ENCODE measurements at regions not wholly inside any gene's neighbourhood (a gene's known extent, or its start where the extent isn't known, plus 50 kb on each side); places are given as distances from the start of the nearest gene placed in this dataset.
A peak's percentile ranks its signal among the peaks of the same experiment; 100 is the strongest.
"Not testable (repeated sequence)": the region's sequence is repeated elsewhere in the genome, so short reads cannot be mapped to it uniquely, and the experiment has no call there.

DNA sequence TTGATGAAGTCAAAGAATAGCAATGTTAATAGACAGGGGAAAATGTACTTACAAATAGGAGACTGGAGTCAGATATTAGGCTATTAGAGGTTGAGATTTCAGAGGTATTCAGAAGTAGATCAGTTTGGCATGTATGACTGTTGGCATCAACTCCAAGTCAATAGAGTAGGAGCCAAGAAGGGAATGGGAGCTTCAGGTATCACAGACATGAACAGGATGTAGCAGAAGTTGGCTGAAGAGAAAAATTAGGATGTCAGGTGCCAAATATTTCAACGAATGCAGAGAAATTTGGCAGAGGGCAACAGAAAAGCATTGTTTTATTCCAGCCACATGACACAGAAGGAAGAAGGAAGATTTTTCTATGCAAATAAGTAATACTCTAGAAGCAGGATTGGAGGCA is 69.7 kb downstream of the GLYATL1 start:
- DNase-seq (ENCODE audit: low read depth, low spot score) = no peak

DNA sequence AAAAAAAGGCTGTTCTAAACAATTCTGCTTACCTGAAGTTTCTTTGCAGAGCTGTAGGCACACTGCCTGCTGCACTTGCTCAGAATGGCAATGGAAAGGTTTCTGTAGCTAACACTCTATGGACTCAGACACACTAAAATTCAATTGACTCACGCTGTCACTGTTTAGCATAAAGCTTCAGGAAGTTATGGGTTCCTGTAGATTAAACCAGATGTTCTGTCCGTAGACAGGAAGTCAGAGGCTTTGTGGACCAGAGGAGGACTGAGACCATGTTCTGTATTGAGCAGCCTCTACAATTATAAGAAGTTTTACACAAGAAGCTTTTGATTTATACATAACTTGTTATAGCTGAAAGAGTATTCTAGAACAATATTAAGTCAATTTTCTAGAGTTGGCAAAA is 70.4 kb downstream of the GLYATL1 start:
- DNase-seq (ENCODE audit: low read depth, low spot score) = no peak

DNA sequence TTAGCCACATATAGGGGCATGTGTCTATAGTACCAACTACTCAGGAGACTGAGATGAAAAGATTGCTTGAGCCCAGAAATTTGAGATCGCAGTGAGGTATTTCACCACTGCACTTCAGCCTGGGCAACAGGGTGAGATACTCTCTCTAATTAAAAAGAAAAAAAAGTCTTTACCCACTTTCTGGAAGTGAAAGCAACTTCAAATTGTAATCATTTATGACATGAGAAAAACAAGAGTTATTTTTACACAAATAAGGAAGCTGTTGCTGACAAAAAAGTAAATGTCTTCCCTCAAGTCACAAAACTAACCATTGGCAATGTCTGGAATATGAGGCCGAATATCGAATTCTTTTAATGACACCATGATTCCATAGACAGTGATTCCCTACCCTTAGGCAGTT is 71.4 kb downstream of the GLYATL1 start:
- no peak for DNase-seq (ENCODE audit: low read depth, low spot score)

GRCh38 chr11:59011655-59012397 is 72.5 kb downstream of the GLYATL1 start:
- DNase-seq (ENCODE audit: low read depth, low spot score) = peak; percentile 83

DNA sequence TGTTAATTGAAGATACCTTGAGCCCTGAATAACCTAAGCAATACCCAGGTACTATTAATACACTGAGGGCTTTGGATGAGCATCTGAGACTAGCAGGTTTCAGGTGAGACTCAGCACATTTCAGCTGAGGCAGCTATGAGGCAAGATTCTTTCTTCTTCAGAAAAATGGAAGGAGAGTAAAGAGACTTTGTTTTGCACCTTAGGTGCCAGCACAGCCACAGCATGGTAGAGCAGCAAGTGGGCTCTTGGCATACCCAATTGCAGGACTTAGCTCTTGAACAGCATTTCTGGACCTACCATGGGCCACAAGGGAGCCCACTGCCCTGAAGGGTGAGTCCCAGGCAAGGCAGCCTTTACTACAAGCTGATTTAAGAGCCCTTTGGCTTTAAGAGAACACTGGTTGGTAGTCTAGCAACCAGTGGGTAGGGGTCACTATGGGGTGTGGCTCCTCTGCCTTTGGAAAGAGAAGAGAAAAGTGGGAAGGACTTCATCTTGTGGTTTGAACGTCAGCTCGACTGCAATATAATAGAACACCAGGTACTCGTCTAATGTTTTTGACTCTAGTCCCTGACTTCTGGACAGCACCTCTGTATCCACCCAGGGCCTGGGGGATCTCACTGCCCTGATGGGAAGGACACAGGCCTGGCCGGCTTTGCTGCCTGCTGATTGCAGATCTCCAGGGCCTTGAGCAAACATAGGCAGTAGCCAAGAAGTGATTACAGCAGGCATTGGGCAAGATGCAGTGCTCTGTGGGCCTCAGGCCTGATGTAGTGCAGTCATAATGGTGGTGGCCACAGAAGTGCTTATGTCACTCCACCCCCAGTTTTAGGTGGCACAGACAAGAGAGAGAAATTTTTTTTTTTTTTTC is 73.3 kb downstream of the GLYATL1 start:
- peak; percentile 3 for DNase-seq (ENCODE audit: low read depth, low spot score)

DNA sequence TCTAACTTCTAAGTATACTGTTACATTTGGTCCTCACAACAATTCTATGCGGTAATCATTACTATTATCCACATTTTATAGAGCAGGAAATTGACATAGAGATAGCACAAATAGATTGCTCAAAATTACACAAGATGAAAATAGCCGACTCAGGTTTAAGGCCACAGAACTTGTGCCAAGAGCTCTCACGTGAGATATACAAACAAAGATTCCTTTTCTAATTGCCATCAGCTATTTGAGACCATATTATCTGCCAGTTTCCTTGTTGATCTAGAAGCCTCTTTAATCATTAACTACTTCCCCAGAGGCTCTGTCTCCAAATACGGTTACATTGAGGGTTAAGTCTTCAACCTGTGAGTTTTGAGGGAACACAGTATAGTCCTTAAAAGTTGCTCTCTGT is 61.0 kb upstream of the GLYATL1B start:
- DNase-seq (ENCODE audit: low read depth, low spot score) = no peak

- no peak for DNase-seq (ENCODE audit: low read depth, low spot score)
Observed at GRCh38 chr11:59028105-59028504, 58.0 kb upstream of the GLYATL1B start.

GRCh38 chr11:59029366-59029889 is 56.7 kb upstream of the GLYATL1B start:
- DNase-seq (ENCODE audit: low read depth, low spot score) = no peak

- DNase-seq (ENCODE audit: low read depth, low spot score) = no peak
Observed at GRCh38 chr11:59030037-59030436, 56.1 kb upstream of the GLYATL1B start.

- DNase-seq (ENCODE audit: low read depth, low spot score) = not testable (repeated sequence)
Observed at GRCh38 chr11:59031746-59032145, 54.4 kb upstream of the GLYATL1B start.
